ENCODE measurements at regions not wholly inside any gene's neighbourhood (a gene's known extent, or its start where the extent isn't known, plus 50 kb on each side); places are given as distances from the start of the nearest gene placed in this dataset.

DNA sequence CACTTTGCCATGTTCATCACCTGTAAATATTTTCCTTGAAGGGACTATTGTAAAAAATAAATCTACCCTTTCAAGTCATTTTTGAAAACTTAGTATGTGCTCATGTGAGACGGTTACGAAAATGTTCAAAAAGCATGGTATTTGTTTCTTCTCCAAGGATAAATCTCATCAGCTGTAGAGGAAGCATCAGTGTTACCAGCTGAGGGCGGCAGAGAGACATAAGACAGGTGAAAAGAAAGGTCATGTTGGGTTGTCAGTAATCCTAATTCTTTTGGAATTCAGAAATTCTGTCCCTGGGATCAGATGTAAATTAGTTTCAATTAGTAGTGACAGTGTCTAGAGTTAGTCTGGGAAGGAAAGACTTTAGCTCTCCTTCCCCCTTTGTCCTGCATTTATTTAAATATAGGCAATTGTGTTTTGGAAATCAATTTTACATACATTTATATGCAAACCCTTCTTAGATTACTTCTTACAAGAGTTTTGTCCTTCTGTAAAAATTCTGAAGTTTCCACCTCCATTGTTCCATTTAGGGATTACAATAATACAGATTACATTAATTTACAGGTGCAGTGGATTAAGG lies 791.9 kb upstream of the CDH6 start:
- Histone ChIP-seq H3K9me3 (no peaks in the 10 kb centered on the region), H3K27me3 (no peaks in the 10 kb centered on the region), H3K4me3 (no peak overlapping the region), H3K27ac (no peak overlapping the region), H3K4me1 (no peaks in the 10 kb centered on the region), H3K36me3 (no peaks in the 10 kb centered on the region)
- DNase-seq: peak in 1 of 3 donors; percentile 46
- no peak for TF ChIP-seq POLR2A (IDR thresholded peaks at IDR 0.05)
- TF ChIP-seq, protein P1, sequence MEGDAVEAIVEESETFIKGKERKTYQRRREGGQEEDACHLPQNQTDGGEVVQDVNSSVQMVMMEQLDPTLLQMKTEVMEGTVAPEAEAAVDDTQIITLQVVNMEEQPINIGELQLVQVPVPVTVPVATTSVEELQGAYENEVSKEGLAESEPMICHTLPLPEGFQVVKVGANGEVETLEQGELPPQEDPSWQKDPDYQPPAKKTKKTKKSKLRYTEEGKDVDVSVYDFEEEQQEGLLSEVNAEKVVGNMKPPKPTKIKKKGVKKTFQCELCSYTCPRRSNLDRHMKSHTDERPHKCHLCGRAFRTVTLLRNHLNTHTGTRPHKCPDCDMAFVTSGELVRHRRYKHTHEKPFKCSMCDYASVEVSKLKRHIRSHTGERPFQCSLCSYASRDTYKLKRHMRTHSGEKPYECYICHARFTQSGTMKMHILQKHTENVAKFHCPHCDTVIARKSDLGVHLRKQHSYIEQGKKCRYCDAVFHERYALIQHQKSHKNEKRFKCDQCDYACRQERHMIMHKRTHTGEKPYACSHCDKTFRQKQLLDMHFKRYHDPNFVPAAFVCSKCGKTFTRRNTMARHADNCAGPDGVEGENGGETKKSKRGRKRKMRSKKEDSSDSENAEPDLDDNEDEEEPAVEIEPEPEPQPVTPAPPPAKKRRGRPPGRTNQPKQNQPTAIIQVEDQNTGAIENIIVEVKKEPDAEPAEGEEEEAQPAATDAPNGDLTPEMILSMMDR (IDR thresholded peaks at IDR 0.05): peak in 3 of 6 experiments; percentile 33 to 44 (median 44)

DNA sequence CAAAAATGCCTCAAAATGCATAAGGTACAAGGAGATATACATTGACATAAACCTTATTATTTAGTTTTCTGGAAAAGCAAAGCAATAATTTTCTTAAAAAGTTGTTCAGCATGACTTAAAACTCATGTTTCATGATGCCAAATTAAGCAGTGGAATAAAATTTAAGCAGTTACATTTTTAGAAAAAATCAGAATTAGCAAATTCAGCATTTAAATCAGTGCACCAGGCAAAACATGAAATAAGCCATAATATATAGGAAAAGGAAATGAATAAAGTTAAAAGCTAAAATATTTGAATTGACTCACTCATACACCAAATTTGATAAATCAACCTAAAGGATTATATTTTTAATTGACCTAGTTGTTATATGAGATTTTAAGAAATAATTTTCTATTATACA lies 795.1 kb upstream of the CDH6 start:
- no peaks in the 10 kb centered on the region for H3K4me1 ChIP-seq
- no peak overlapping the region for H3K27ac ChIP-seq
- TF ChIP-seq, protein P1 (IDR thresholded peaks at IDR 0.05): no peak
- TF ChIP-seq POLR2A (IDR thresholded peaks at IDR 0.05): no peak
- H3K4me3 ChIP-seq: no peak overlapping the region
- no peaks in the 10 kb centered on the region for H3K9me3 ChIP-seq
- H3K27me3 ChIP-seq: no peaks in the 10 kb centered on the region
- no peak for DNase-seq
- H3K36me3 ChIP-seq: no peaks in the 10 kb centered on the region

DNA sequence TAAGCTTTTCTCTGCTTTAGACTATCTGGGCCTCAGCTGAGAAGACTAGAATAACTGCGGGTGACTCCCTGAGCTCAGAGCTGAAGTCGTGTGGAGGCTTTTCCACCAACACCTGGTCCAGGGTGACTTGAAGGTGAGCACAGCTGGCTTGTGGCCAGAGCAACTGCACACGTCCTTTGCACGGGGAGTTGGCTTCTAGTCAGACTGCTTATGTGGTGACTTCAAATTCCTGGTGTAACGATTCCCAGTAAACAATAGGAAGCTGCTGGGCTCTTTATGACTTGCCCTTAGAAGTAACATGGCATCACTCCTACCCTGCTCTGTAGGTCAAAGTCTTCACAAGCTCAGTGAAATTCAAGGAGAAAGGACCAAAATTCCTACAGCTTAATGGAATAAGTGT lies 800.6 kb upstream of the CDH6 start:
- Histone ChIP-seq H3K27ac (no peak overlapping the region), H3K4me1 (no peaks in the 10 kb centered on the region), H3K36me3 (no peaks in the 10 kb centered on the region), H3K27me3 (no peaks in the 10 kb centered on the region), H3K9me3 (no peaks in the 10 kb centered on the region), H3K4me3 (no peak overlapping the region)
- no peak for DNase-seq
- TF ChIP-seq, protein P1 (IDR thresholded peaks at IDR 0.05): no peak
- no peak for TF ChIP-seq POLR2A (IDR thresholded peaks at IDR 0.05)

DNA sequence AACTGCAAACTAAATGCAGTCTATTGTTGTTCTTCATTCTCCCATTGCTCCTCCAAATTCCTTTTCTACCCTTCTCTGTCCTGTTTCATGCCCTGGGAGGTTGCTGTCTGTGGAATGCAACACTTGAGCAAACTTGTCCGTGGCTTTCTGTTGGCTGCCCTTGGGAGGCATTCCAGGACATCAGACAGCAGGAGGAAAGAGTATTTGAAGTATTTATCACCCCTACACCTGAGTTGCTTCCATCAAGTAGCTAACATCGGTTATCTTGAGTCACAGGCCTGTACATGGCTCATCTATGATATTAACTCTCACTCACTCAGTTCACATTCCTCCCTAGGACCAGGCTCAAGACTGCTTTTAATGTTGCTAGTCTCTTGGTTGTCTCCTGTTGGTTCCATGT lies 803.4 kb upstream of the CDH6 start:
- no peak overlapping the region for H3K4me3 ChIP-seq
- H3K4me1 ChIP-seq: no peaks in the 10 kb centered on the region
- no peak overlapping the region for H3K27ac ChIP-seq
- H3K27me3 ChIP-seq: no peaks in the 10 kb centered on the region
- no peaks in the 10 kb centered on the region for H3K36me3 ChIP-seq
- TF ChIP-seq, protein P1 (IDR thresholded peaks at IDR 0.05): no peak
- TF ChIP-seq POLR2A (IDR thresholded peaks at IDR 0.05): no peak
- no peak for DNase-seq
- no peaks in the 10 kb centered on the region for H3K9me3 ChIP-seq

DNA sequence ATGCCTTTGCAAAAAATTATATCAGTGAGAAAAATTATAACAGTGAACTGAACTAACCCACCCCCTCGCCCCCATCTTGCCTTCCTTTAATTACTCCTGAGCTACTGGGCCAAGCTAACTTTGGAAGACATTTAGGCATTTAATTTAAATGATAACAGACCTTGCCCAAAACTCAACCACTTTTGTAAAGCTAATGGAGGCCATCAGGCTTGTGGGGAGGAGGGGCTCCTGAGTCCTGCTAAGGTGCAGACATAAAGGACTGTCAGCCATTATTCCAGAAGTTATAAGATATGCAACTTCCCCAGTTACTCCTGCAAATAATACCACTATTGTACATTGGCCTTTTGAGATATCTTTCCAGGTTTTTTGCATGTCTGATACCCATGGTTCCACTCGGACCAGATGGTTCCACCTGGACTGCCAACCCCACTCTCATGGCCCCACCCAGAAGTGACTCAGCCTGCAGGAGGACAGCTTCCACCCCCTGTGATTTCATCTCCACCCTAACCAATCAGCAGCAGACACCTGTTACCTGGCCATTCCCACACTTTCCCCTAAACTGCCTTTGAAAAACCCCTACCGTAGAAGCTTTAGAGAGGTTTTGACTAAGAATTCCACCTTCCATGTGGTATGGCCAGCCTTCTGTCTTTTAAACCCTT lies 805.4 kb upstream of the CDH6 start:
- no peak for DNase-seq
- Histone ChIP-seq H3K27ac (no peak overlapping the region), H3K9me3 (no peaks in the 10 kb centered on the region), H3K36me3 (no peaks in the 10 kb centered on the region), H3K27me3 (no peaks in the 10 kb centered on the region), H3K4me1 (no peaks in the 10 kb centered on the region), H3K4me3 (no peak overlapping the region)
- no peak for TF ChIP-seq POLR2A (IDR thresholded peaks at IDR 0.05)
- TF ChIP-seq, protein P1 (IDR thresholded peaks at IDR 0.05): no peak

All from Peyer's patch (tissue), 4 donors.